ENCODE measurements at regions not wholly inside any gene's neighbourhood (a gene's known extent, or its start where the extent isn't known, plus 50 kb on each side); places are given as distances from the start of the nearest gene placed in this dataset.
A peak's percentile ranks its signal among the peaks of the same experiment; 100 is the strongest.

DNA sequence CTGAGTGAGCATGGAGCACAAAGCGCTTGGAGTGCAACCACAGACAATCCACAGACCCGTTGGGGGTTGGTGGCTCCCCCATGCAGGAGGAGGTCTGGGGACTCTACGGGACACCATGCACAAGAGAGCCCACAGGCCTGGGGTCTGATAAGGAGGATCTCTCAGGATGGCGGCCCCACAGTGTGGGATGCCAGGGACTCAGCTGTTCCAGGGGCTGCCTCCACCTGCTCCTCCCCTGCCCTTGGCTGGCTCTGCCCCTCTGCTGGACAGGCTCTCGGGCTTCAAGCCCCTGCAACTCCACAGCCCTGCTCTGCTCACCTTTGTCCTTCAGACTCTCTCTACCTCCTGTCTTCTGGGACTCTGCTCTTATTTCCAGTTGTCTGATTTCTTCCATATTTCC lies 184.5 kb upstream of the CHRNA7 start:
- no peak overlapping the region for H3K4me3 ChIP-seq (ENCODE audit: low read depth, low read length)
- H3K9ac ChIP-seq (ENCODE audit: low read depth, low read length): no peak overlapping the region
- H3K4me1 ChIP-seq (ENCODE audit: control insufficient read depth, insufficient read depth, low read length): no peaks in the 10 kb centered on the region
- no peaks in the 10 kb centered on the region for H3K27me3 ChIP-seq (ENCODE audit: control insufficient read depth, insufficient read depth, low read length)
- H3K9me3 ChIP-seq (ENCODE audit: control insufficient read depth, insufficient read depth, low read length): no peaks in the 10 kb centered on the region
- no peaks in the 10 kb centered on the region for H3K36me3 ChIP-seq (ENCODE audit: control insufficient read depth, insufficient read depth, low read length)

DNA sequence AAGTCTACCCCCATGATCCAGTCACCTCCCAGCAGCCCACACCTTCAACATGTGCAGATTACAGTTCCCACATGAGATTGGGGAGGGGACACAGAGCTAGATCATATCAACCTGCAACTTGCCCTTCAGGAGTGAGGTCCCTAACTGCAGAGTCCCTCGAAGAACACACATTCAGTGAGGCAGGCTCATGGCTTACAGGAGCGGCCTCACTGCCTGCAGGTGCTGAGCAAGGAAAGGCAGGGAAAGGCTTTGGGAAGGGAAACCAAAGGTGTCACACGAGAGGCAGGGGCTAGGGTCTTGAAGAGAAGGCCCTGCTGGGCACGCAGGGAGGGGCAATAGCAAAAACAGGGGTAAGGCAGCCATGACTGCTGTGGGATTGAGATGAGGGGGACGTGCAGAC lies 182.4 kb upstream of the CHRNA7 start:
- Histone ChIP-seq H3K27me3 (ENCODE audit: control insufficient read depth, insufficient read depth, low read length) (no peaks in the 10 kb centered on the region), H3K9ac (ENCODE audit: low read depth, low read length) (no peak overlapping the region), H3K9me3 (ENCODE audit: control insufficient read depth, insufficient read depth, low read length) (no peaks in the 10 kb centered on the region), H3K4me3 (ENCODE audit: low read depth, low read length) (no peak overlapping the region), H3K36me3 (ENCODE audit: control insufficient read depth, insufficient read depth, low read length) (no peaks in the 10 kb centered on the region), H3K4me1 (ENCODE audit: control insufficient read depth, insufficient read depth, low read length) (no peaks in the 10 kb centered on the region)

DNA sequence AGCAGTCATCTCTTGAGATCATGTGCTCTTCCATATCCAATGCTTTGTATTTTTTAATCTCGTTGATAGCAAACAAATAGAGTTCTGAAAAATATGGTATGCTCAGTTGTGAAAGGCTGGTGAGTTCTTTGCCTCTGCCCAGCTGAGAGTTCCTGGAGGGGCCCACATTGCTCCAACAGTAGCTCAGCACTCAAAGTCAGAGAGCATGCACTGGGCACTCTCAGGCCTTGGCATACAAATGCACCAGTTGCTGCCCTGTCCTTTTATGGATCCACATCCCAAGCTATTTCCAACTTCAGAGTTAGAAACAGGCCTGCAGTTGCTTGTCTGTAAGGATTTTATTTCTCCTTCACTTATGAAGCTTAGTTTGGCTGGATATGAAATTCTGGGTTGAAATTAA lies 181.7 kb upstream of the CHRNA7 start:
- Histone ChIP-seq H3K27me3 (ENCODE audit: control insufficient read depth, insufficient read depth, low read length) (no peaks in the 10 kb centered on the region), H3K4me3 (ENCODE audit: low read depth, low read length) (no peak overlapping the region), H3K9me3 (ENCODE audit: control insufficient read depth, insufficient read depth, low read length) (no peaks in the 10 kb centered on the region), H3K9ac (ENCODE audit: low read depth, low read length) (no peak overlapping the region), H3K36me3 (ENCODE audit: control insufficient read depth, insufficient read depth, low read length) (no peaks in the 10 kb centered on the region), H3K4me1 (ENCODE audit: control insufficient read depth, insufficient read depth, low read length) (no peaks in the 10 kb centered on the region)

DNA sequence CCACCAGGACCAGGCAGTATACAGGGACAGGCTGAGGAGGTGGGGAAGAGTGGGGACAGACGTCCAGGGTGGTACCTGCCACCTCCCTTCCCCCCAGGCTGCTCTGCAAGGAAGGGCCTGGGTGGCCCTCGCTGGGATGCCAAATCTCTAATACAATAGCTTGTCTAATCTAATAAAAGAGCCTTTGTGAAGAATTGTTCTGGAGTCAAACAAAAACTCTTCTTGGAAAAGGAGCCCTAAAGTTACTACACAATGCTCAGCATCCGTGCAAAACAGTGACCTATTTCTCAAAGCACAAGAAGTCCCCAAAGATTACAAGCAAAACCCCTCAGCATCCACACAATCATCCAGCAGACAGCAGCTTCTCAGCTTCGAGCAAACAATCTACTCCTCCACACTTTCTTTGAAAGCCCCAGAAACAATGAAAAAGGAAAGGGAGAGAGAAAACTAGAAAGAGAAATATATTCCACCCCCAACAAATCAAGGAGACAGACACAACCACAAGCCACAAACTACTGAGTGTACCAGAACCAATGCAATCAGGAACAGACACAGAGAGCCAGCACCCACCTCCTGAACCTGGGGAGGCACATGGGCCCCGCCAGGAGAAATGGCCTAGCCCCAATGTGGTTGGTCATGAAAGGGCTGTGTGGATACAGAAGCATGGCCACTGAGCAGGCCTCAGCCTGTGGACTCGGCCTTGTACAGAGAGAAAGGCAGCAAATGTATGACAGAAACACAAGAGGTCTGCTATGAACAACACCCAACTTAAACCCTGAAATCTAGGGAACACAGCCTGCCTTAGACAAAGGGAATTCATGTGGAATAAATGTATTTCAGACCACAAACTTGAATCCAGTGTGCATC lies 177.1 kb upstream of the CHRNA7 start:
- Histone ChIP-seq H3K4me3 (ENCODE audit: low read depth, low read length) (no peak overlapping the region), H3K4me1 (ENCODE audit: control insufficient read depth, insufficient read depth, low read length) (peaks cover 5% of the 10 kb centered on the region), H3K36me3 (ENCODE audit: control insufficient read depth, insufficient read depth, low read length) (no peaks in the 10 kb centered on the region), H3K9ac (ENCODE audit: low read depth, low read length) (no peak overlapping the region), H3K9me3 (ENCODE audit: control insufficient read depth, insufficient read depth, low read length) (no peaks in the 10 kb centered on the region), H3K27me3 (ENCODE audit: control insufficient read depth, insufficient read depth, low read length) (no peaks in the 10 kb centered on the region)

DNA sequence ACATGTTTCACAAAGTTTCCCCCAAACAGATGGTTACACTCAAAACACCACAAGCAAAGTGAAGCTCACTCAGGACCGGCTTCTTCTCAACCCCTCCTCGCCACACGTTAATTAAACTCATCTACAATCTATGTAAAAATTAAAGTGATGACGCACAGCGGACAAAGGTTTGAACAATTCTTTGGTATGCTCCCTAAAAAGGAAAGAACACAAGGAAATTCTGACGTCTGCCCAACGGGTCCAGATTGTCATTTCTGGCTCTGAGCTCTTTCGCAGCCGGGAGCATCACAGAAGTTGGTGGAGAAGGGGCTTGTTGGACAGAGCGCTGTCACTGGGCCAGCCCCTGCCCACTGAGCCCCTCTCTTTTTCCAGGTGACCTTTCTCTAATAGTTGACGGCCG lies 173.7 kb upstream of the CHRNA7 start:
- H3K4me1 ChIP-seq (ENCODE audit: control insufficient read depth, insufficient read depth, low read length): peaks cover 5% of the 10 kb centered on the region
- no peak overlapping the region for H3K4me3 ChIP-seq (ENCODE audit: low read depth, low read length)
- H3K36me3 ChIP-seq (ENCODE audit: control insufficient read depth, insufficient read depth, low read length): no peaks in the 10 kb centered on the region
- H3K9me3 ChIP-seq (ENCODE audit: control insufficient read depth, insufficient read depth, low read length): no peaks in the 10 kb centered on the region
- no peak overlapping the region for H3K9ac ChIP-seq (ENCODE audit: low read depth, low read length)
- H3K27me3 ChIP-seq (ENCODE audit: control insufficient read depth, insufficient read depth, low read length): no peaks in the 10 kb centered on the region

DNA sequence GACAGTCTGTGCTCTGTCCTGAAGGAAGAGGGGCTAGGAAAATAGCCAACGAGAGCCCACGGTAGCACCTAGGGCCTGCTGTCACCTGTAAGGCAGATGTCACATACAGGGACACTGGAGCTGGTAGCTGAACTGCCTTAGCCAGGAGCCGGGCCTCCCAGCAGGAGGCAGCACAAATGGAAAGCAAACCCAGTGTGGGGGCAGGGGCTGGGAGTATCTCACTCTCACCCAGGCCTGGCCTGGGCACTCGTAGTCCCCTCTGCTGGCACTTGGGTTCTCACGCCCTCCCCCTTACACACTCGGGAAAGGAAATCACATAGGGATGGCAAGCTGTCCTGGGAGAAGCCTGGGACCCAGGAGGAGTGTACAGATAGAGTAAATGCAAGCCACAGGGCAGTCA lies 173.1 kb upstream of the CHRNA7 start:
- H3K4me1 ChIP-seq (ENCODE audit: control insufficient read depth, insufficient read depth, low read length): peaks cover 5% of the 10 kb centered on the region
- no peaks in the 10 kb centered on the region for H3K9me3 ChIP-seq (ENCODE audit: control insufficient read depth, insufficient read depth, low read length)
- no peaks in the 10 kb centered on the region for H3K36me3 ChIP-seq (ENCODE audit: control insufficient read depth, insufficient read depth, low read length)
- no peak overlapping the region for H3K9ac ChIP-seq (ENCODE audit: low read depth, low read length)
- no peak overlapping the region for H3K4me3 ChIP-seq (ENCODE audit: low read depth, low read length)
- no peaks in the 10 kb centered on the region for H3K27me3 ChIP-seq (ENCODE audit: control insufficient read depth, insufficient read depth, low read length)

DNA sequence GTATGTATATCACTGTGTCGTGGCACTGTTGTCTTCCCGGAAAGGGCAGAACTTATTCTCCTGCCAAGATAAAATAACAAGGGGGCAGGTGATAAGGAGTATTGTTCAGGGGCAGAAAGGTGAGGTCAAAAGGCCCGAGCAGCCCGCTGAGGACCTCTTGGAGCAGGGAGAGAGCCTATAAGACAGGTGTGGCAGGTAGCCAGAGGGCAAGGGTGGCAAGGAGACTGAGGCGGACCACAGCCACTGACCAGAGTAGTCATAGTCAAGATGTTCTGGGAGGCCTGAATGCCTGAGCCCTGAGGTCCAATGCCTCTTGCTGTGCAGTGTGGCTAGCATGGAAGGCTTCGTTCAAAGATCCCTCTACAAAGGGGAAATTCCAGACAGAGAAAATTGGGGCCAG lies 172.3 kb upstream of the CHRNA7 start:
- H3K4me1 ChIP-seq (ENCODE audit: control insufficient read depth, insufficient read depth, low read length): peaks cover 5% of the 10 kb centered on the region
- no peaks in the 10 kb centered on the region for H3K27me3 ChIP-seq (ENCODE audit: control insufficient read depth, insufficient read depth, low read length)
- H3K9me3 ChIP-seq (ENCODE audit: control insufficient read depth, insufficient read depth, low read length): no peaks in the 10 kb centered on the region
- no peak overlapping the region for H3K4me3 ChIP-seq (ENCODE audit: low read depth, low read length)
- no peak overlapping the region for H3K9ac ChIP-seq (ENCODE audit: low read depth, low read length)
- no peaks in the 10 kb centered on the region for H3K36me3 ChIP-seq (ENCODE audit: control insufficient read depth, insufficient read depth, low read length)

DNA sequence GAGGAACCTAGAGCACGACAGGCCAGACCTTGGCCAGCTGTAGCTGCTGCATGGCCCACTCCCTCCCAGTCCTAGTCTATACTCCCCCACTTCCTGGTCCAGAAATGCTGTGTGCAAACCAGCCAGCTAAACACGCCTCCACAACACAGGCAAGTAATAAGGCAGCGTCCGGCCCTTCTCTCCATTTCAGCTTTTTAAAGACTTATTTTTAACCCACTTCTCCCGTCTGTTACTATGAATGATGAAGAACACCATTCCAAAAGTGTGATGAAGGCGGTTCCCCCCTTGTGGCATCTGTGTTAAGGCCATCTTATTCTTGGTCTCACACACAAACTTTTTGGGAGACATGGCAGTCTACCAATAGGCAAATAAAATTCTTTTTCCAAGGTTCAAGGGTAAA lies 164.1 kb upstream of the CHRNA7 start:
- H3K9ac ChIP-seq (ENCODE audit: low read depth, low read length): no peak overlapping the region
- no peak overlapping the region for H3K4me3 ChIP-seq (ENCODE audit: low read depth, low read length)
- peaks cover 16% of the 10 kb centered on the region for H3K27me3 ChIP-seq (ENCODE audit: control insufficient read depth, insufficient read depth, low read length)
- H3K4me1 ChIP-seq (ENCODE audit: control insufficient read depth, insufficient read depth, low read length): peaks cover 10% of the 10 kb centered on the region
- H3K36me3 ChIP-seq (ENCODE audit: control insufficient read depth, insufficient read depth, low read length): no peaks in the 10 kb centered on the region
- peaks cover 3% of the 10 kb centered on the region for H3K9me3 ChIP-seq (ENCODE audit: control insufficient read depth, insufficient read depth, low read length)

DNA sequence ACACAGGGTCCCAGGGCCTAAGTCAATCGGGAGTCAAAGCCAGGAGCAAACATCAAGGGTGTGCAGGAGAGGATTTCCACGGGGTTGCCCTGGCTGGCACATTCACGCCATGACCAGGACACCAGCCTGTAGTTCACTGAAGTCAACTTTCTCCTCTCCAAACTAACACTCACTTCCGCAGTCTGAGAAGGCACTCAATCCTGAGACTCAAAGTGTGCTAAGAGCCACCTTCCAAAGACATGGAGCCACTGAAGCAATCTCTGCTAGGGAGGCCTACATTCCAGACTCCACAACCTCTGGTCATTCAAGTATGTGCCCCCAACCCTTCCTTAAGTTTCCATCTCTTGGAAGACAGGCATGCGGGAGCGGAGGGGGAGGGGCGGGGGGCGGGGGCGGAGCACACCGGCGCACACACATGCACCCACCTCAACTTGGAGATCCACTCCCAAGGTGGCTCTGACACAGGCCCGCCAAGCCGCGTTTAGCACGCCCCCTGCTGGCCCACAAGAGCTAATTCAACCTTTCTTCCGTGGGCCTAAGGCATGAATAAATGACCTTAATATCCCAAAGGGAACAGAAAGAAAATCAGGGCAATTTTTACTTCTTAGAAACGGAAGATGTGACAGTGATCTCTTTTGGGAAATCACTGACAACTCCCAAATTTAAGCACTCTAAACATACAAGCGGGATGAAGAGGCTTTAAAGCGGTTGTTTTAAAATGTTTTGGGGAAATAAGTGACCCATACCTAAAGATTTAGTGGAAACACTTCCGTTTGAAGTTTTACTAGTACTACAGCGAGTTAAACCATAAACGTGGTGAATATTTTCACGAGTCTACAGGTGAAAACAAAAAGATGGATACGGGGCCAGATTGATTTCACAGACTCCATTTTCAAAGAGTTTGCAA lies 162.5 kb upstream of the CHRNA7 start:
- H3K4me1 ChIP-seq (ENCODE audit: control insufficient read depth, insufficient read depth, low read length): peaks cover 10% of the 10 kb centered on the region
- H3K9me3 ChIP-seq (ENCODE audit: control insufficient read depth, insufficient read depth, low read length): peaks cover 3% of the 10 kb centered on the region
- no peak overlapping the region for H3K9ac ChIP-seq (ENCODE audit: low read depth, low read length)
- H3K36me3 ChIP-seq (ENCODE audit: control insufficient read depth, insufficient read depth, low read length): no peaks in the 10 kb centered on the region
- H3K4me3 ChIP-seq (ENCODE audit: low read depth, low read length): no peak overlapping the region
- H3K27me3 ChIP-seq (ENCODE audit: control insufficient read depth, insufficient read depth, low read length): peaks cover 16% of the 10 kb centered on the region

DNA sequence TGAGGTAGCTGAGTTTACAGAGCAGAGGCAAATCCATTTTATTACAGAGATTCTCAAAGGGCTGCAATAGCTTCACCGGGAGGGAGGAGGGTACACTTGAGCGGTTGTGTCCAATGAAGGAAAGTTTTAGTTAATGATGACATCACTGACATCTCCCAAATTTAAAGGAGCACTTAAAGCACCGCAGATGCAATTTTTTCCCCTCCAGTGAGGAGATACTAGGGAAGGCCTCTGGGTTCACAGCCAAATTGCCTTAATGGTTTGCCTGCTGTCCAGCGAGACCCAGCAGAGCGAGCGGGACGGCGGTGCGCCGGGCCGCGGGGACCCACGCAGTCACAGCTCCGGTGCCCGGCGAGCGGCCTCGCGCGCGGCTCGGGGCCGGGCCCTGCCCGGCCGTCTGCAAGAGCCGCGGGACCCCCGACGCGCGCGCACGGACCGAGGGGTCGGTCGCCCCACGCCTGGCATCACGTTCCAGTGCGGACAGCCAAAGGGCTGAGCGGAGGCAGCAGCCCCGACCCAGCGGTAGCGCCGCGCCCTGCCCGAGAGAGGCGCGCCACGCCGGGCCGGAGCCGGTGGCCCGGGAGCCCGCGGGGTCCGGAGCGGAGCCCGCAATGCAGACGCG lies 160.5 kb upstream of the CHRNA7 start:
- Histone ChIP-seq H3K9ac (ENCODE audit: low read depth, low read length) (no peak overlapping the region), H3K9me3 (ENCODE audit: control insufficient read depth, insufficient read depth, low read length) (no peaks in the 10 kb centered on the region), H3K36me3 (ENCODE audit: control insufficient read depth, insufficient read depth, low read length) (no peaks in the 10 kb centered on the region), H3K4me1 (ENCODE audit: control insufficient read depth, insufficient read depth, low read length) (peaks cover 10% of the 10 kb centered on the region), H3K4me3 (ENCODE audit: low read depth, low read length) (peak overlapping the region; percentile 40), H3K27me3 (ENCODE audit: control insufficient read depth, insufficient read depth, low read length) (peaks cover 16% of the 10 kb centered on the region)

DNA sequence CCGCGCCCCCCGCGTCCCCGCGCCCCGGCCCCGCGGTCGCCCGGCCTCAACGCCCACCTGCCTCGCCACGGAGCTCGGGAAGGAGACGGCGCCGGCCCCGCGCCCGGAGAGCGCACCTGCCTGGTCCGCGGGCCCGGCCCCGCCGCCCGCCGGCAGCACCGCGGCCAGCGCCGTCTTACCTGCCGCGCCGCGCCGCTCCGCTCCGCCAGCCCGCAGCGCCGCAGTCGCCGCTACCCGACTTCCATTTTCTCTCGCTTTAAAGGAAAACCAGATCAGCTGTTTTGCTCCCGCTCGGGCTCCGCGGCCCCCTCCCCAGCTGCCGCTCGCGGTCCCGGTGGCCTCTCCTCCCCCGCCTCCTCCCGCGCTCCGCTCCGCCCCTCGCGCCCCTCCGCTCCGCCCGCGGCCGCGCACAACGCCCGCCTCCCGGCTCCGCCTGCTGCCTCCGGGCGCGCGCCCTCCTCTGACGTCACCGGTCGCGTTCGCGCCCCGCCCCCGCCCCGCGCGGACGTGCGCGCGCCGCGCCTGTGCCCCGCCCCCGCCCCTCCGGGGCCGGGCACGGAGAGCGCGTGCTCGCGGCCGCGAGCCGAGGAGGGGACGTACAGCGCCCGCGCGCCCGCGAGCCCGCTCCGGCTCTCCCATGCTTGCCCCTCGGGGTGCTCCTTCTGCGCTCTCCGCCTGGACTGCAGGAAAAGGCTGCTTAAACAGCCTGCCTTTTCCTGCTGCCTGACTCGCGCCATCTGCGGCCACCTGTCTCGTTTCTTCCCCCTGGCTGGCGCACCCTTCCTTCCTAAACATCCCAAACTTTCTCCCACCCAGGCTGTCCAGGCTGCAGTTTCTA lies 159.8 kb upstream of the CHRNA7 start, which contains the start of gene OTUD7A:
Gene OTUD7A, minus strand, starts transcription at position 346 of the 838 bp plus-strand sequence.
- H3K9me3 ChIP-seq (ENCODE audit: control insufficient read depth, insufficient read depth, low read length): no peaks in the 10 kb centered on the region
- peak within 1 kb of the TSS; percentile 94 for H3K4me3 ChIP-seq (ENCODE audit: low read depth, low read length)
- no peaks in the 10 kb centered on the region for H3K36me3 ChIP-seq (ENCODE audit: control insufficient read depth, insufficient read depth, low read length)
- peak within 1 kb of the TSS; percentile 87 for H3K9ac ChIP-seq (ENCODE audit: low read depth, low read length)
- H3K4me1 ChIP-seq (ENCODE audit: control insufficient read depth, insufficient read depth, low read length): peaks cover 10% of the 10 kb centered on the region
- peaks cover 16% of the 10 kb centered on the region for H3K27me3 ChIP-seq (ENCODE audit: control insufficient read depth, insufficient read depth, low read length)

Measured in iPS-15b (cell line).